CD4-positive, alpha-beta memory T cell (primary cell): ENCODE measurements at regions not wholly inside any gene's neighbourhood (a gene's known extent, or its start where the extent isn't known, plus 50 kb on each side); places are given as distances from the start of the nearest gene placed in this dataset.

Experiments used
- CTCF ChIA-PET: fragments of 350-600 bp; sonication (Branson Sonifier 250); formaldehyde crosslinking; loops from one replicate; lab custom pipeline; 2021; ENCODE audit warnings: inconsistent platforms; ENCODE audit not compliant: partially characterized antibody; lab: Charles Lee
- POLR2A ChIA-PET: fragments of 350-600 bp; sonication (Branson Sonifier 250); formaldehyde crosslinking; loops from one replicate; lab custom pipeline; 2021; ENCODE audit not compliant: partially characterized antibody; lab: Charles Lee
- DNase-seq, 5 donors: peaks; one replicate each; pipeline versions ENCODE4 v3.0.0 to v3.0.0-alpha.2; 2020 to 2022; ENCODE audit warnings: mixed read lengths in 1 of 5
- H3K27ac ChIP-seq: one replicate; pipeline ENCODE4 v1.7.0; 2013; ENCODE audit warnings: low read depth, low read length
- H3K27me3 ChIP-seq: 2 replicates; pipeline ENCODE4 v1.7.0; 2013; ENCODE audit warnings: mild to moderate bottlenecking, low read length, moderate library complexity; ENCODE audit not compliant: insufficient read depth
- H3K36me3 ChIP-seq: 2 replicates; pipeline ENCODE4 v1.7.0; 2013; ENCODE audit warnings: mild to moderate bottlenecking, low read length, moderate library complexity; ENCODE audit not compliant: insufficient read depth
- H3K4me1 ChIP-seq: 2 replicates; pipeline ENCODE4 v1.7.0; 2013; ENCODE audit warnings: mild to moderate bottlenecking, low read length, moderate library complexity; ENCODE audit not compliant: insufficient read depth
- H3K4me3 ChIP-seq, 2 donors: one replicate each; pipeline ENCODE4 v1.7.0; 2013; ENCODE audit warnings: low read length in 2 of 2, mild to moderate bottlenecking in 1 of 2
- H3K9me3 ChIP-seq, 2 donors: one replicate each; pipeline ENCODE4 v1.7.0; 2013; ENCODE audit warnings: low read length in 2 of 2, control low read depth in 1 of 2; ENCODE audit not compliant: control insufficient read depth in 1 of 2
- H3K27ac Mint-ChIP-seq, 7 donors: one replicate each; pipeline ENCODE4 v1.8.0; 2020 to 2021; ENCODE audit warnings: mixed read lengths in 7 of 7, mild to moderate bottlenecking in 6 of 7, inconsistent platforms in 3 of 7, moderate library complexity in 3 of 7
- H3K27me3 Mint-ChIP-seq, 2 donors: one replicate each; pipeline ENCODE4 v1.8.0; 2020 to 2021; ENCODE audit warnings: mixed read lengths in 2 of 2
- H3K36me3 Mint-ChIP-seq, 2 donors: one replicate each; pipeline ENCODE4 v1.8.0; 2020 to 2021; ENCODE audit warnings: mixed read lengths in 2 of 2, inconsistent platforms in 1 of 2, mild to moderate bottlenecking in 1 of 2
- H3K4me1 Mint-ChIP-seq, 4 donors: one replicate each; pipeline ENCODE4 v1.8.0; 2020 to 2021; ENCODE audit warnings: mixed read lengths in 4 of 4, mild to moderate bottlenecking in 1 of 4
- H3K4me3 Mint-ChIP-seq, 8 donors: one replicate each; pipeline ENCODE4 v1.8.0; 2020 to 2021; ENCODE audit warnings: mixed read lengths in 8 of 8, mild to moderate bottlenecking in 7 of 8, moderate library complexity in 6 of 8, inconsistent platforms in 3 of 8
- H3K9me3 Mint-ChIP-seq, 8 donors: one replicate each; pipeline ENCODE4 v1.8.0; 2020 to 2021; ENCODE audit warnings: mixed read lengths in 8 of 8, mild to moderate bottlenecking in 5 of 8, inconsistent platforms in 3 of 8, moderate library complexity in 1 of 8
- intact Hi-C: fragments of 100-400 bp; cut with micrococcal nuclease; formaldehyde crosslinking; loops from one replicate; pipeline ENCODE4 v1.15.1; 2023

DNA sequence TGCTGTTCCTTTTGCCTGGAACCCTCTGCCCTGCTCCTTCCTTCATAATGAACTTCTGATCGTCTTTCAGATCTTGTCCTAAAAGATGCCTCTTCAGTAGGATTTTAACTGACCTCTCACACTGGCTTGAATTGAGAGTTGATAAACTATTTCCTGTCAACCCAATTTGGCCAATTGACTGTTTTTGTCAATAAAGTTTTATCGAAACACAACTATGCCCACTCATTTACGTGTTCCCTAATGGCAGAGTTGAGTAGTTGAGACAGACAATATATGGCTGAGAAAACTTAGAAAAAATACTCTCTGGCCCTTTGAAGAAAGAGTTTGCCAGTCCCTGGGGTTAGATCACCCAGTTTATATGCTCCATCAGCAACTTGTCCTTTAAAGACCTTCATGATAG lies 171.7 kb upstream of the TBX3 start:
- no peak for DNase-seq
- Histone ChIP-seq H3K9me3 (no peaks in the 10 kb centered on the region), H3K36me3 (no peaks in the 10 kb centered on the region), H3K4me3 (no peak overlapping the region), H3K27ac (no peak overlapping the region), H3K27me3 (no peaks in the 10 kb centered on the region), H3K4me1 (no peaks in the 10 kb centered on the region)
- intact Hi-C loops: no loop called here
- POLR2A ChIA-PET: no interaction called here
- Mint-ChIP-seq H3K9me3 (peaks cover 0 to 24% (median 9%) of the 10 kb centered on the region in 8 donors), H3K36me3 (no peaks in the 10 kb centered on the region), H3K27me3 (peaks cover 0 to 1% of the 10 kb centered on the region in 2 donors), H3K4me3 (no peak overlapping the region), H3K27ac (no peak overlapping the region), H3K4me1 (no peaks in the 10 kb centered on the region)
- CTCF ChIA-PET: no interaction called here

DNA sequence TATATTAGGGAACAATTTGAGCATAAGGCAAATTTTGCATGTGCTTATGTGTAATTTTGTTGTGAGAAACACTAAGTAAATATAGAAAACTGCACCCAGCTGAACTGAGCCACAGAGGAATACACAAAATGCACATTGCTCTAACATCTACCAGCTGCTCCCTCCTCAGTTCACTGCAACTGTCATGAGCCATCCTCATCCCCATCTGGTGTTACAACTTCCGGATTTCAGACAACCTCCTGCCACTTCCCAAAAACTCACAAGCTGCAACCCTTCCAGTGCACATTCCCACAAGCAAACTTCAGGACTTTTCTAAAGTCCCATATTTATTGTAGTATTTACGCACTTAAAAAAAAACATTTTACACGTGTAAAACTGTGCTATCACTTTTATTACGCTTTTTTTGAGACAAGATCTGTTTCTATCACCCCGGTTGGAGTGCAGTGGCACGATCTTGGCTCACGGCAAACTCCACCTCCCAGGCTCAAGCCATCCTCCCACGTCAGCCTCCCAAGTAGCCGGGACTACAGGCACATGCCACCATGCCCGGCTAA lies 169.1 kb upstream of the TBX3 start:
- Mint-ChIP-seq H3K9me3 (peaks cover 0 to 18% (median 7%) of the 10 kb centered on the region in 8 donors), H3K27ac (no peak overlapping the region), H3K36me3 (no peaks in the 10 kb centered on the region), H3K27me3 (no peaks in the 10 kb centered on the region), H3K4me3 (no peak overlapping the region), H3K4me1 (no peaks in the 10 kb centered on the region)
- Histone ChIP-seq H3K4me3 (no peak overlapping the region), H3K36me3 (no peaks in the 10 kb centered on the region), H3K4me1 (no peaks in the 10 kb centered on the region), H3K9me3 (no peaks in the 10 kb centered on the region), H3K27ac (no peak overlapping the region), H3K27me3 (no peaks in the 10 kb centered on the region)
- DNase-seq: no peak
- POLR2A ChIA-PET: no interaction called here
- intact Hi-C loops: no loop called here
- CTCF ChIA-PET: no interaction called here

DNA sequence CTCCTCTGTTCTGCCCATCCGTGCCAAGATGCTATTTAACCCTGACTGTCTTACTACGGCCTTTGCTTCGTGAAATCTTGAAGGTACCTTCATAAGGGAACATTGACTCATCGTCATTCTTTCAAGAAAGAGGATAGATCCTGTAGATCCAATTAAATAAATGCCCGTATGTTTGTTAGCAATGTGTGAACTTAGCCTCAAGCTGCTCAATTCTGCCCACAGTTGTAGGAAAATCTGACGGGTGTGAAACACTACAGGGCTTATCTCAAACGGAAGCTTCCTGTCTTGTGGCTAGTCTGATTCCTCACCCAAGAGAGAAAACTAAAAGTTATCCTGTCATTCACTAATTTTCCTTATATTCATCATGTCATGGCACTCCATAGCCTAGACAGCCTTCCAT lies 168.0 kb upstream of the TBX3 start:
- no peak overlapping the region for H3K27ac Mint-ChIP-seq
- intact Hi-C loops: no loop called here
- no peaks in the 10 kb centered on the region for H3K27me3 Mint-ChIP-seq
- no peaks in the 10 kb centered on the region for H3K9me3 ChIP-seq
- H3K27me3 ChIP-seq: no peaks in the 10 kb centered on the region
- no peak overlapping the region for H3K4me3 Mint-ChIP-seq
- peaks cover 0 to 15% (median 9%) of the 10 kb centered on the region in 8 donors for H3K9me3 Mint-ChIP-seq
- H3K36me3 Mint-ChIP-seq: no peaks in the 10 kb centered on the region
- no peaks in the 10 kb centered on the region for H3K4me1 Mint-ChIP-seq
- H3K27ac ChIP-seq: no peak overlapping the region
- POLR2A ChIA-PET: no interaction called here
- H3K4me1 ChIP-seq: no peaks in the 10 kb centered on the region
- no peak for DNase-seq
- H3K4me3 ChIP-seq: no peak overlapping the region
- CTCF ChIA-PET: no interaction called here
- no peaks in the 10 kb centered on the region for H3K36me3 ChIP-seq

DNA sequence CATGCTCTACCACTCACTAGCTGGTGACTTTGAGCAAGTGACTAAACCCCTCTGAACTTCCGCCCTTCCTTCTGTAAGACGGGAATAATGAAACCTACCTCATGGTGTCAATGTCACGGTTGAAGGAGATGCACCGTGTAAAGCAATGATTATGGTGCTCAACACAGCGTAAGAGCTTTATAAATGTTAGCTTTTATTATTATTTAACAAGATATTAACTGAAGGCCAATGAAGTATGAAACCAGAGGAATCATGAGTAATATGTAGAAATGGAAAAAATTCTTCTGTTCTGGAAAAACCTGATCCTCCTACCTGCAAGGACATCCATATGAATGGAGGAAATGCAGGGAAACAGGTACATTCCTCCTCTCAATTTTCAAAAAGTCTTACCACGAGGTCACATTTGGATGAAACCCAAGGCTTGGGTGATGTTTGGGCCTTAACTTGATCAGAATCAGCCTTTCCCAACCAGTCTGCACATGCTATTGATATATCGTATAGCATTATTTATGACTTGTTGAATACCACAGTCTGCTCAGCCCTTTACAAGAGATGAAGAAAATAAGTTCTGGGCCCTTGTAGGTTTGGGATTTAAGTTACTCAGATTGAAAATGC lies 166.8 kb upstream of the TBX3 start:
- Histone ChIP-seq H3K9me3 (no peaks in the 10 kb centered on the region), H3K36me3 (no peaks in the 10 kb centered on the region), H3K27ac (no peak overlapping the region), H3K4me1 (no peaks in the 10 kb centered on the region), H3K27me3 (no peaks in the 10 kb centered on the region), H3K4me3 (no peak overlapping the region)
- no peak overlapping the region for H3K27ac Mint-ChIP-seq
- H3K4me1 Mint-ChIP-seq: no peaks in the 10 kb centered on the region
- intact Hi-C loops: no loop called here
- CTCF ChIA-PET: no interaction called here
- no peak overlapping the region for H3K4me3 Mint-ChIP-seq
- POLR2A ChIA-PET: no interaction called here
- peaks cover 0 to 15% (median 9%) of the 10 kb centered on the region in 8 donors for H3K9me3 Mint-ChIP-seq
- no peaks in the 10 kb centered on the region for H3K27me3 Mint-ChIP-seq
- no peak for DNase-seq
- no peaks in the 10 kb centered on the region for H3K36me3 Mint-ChIP-seq

DNA sequence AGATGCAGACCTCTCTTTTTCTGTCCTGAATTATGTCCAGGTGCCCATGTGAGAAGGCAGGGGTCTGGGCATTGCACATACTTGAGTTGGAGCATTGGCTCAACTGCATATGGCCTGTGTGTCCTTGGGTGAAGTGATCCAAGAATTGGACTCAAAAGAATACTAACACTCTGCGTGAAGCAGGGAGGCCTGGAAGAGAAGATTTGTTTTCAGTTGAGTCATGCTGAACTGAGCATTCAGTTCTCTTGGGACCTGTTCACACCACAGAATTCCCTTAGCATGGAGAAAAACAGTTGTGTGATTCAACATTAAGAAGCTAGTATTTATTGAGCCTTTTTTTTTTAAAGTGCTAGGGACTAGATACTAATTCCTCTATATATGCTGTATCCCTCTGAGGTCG lies 164.7 kb upstream of the TBX3 start:
- Mint-ChIP-seq H3K4me1 (no peaks in the 10 kb centered on the region), H3K27me3 (no peaks in the 10 kb centered on the region), H3K27ac (no peak overlapping the region), H3K4me3 (no peak overlapping the region), H3K36me3 (no peaks in the 10 kb centered on the region), H3K9me3 (peaks cover 0 to 8% (median 3%) of the 10 kb centered on the region in 8 donors)
- POLR2A ChIA-PET: no interaction called here
- DNase-seq: no peak
- H3K27me3 ChIP-seq: no peaks in the 10 kb centered on the region
- no peaks in the 10 kb centered on the region for H3K9me3 ChIP-seq
- H3K36me3 ChIP-seq: no peaks in the 10 kb centered on the region
- H3K27ac ChIP-seq: no peak overlapping the region
- H3K4me3 ChIP-seq: no peak overlapping the region
- intact Hi-C loops: no loop called here
- no peaks in the 10 kb centered on the region for H3K4me1 ChIP-seq
- CTCF ChIA-PET: no interaction called here

DNA sequence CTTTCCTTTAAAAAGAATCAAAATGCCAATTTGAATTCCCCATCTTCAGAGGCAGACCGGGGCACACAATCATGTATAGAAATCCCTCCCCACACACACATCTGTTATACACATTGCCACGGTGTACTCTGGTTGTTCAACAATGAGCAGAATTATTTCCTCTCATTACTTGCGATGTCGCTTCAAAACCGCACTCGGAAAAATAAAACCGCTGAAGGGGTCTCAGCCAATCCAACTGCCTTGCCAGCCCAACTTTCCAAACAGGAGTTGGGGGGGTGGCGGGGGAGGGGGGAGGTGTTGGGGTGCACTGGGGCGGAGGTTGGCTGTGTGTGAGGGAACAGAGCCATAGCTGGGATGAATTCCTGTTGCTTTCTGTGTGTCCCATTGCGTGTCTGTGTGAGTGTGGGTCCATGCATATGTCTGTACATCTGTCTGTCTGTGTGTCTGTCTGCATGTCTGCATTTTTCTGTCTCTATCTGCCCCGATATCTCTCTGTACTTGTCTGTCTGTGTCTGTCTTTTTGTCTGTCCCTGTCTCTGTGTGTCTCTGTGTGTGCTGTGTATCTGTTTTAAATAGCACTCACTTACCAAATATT lies 163.6 kb upstream of the TBX3 start:
- Histone ChIP-seq H3K9me3 (no peaks in the 10 kb centered on the region), H3K27ac (no peak overlapping the region), H3K4me1 (no peaks in the 10 kb centered on the region), H3K4me3 (no peak overlapping the region), H3K27me3 (no peaks in the 10 kb centered on the region), H3K36me3 (no peaks in the 10 kb centered on the region)
- Mint-ChIP-seq H3K27ac (no peak overlapping the region), H3K27me3 (no peaks in the 10 kb centered on the region), H3K4me1 (no peaks in the 10 kb centered on the region), H3K9me3 (peaks cover 0 to 6% (median 2%) of the 10 kb centered on the region in 8 donors), H3K4me3 (no peak overlapping the region), H3K36me3 (no peaks in the 10 kb centered on the region)
- no peak for DNase-seq
- intact Hi-C loops: no loop called here
- POLR2A ChIA-PET: no interaction called here
- CTCF ChIA-PET: no interaction called here

- Histone ChIP-seq H3K9me3 (no peaks in the 10 kb centered on the region), H3K27ac (no peak overlapping the region), H3K4me3 (no peak overlapping the region), H3K36me3 (no peaks in the 10 kb centered on the region), H3K27me3 (no peaks in the 10 kb centered on the region), H3K4me1 (no peaks in the 10 kb centered on the region)
- Mint-ChIP-seq H3K9me3 (peaks cover 0 to 6% (median 0%) of the 10 kb centered on the region in 8 donors), H3K4me1 (no peaks in the 10 kb centered on the region), H3K4me3 (no peak overlapping the region), H3K27me3 (no peaks in the 10 kb centered on the region), H3K36me3 (no peaks in the 10 kb centered on the region), H3K27ac (no peak overlapping the region)
- intact Hi-C loops: no loop called here
- POLR2A ChIA-PET: no interaction called here
- DNase-seq: no peak
- CTCF ChIA-PET: no interaction called here
Measured at GRCh38 chr12:114846771-114847170, 162.8 kb upstream of the TBX3 start.
